Activated T-cell treated with anti-CD3 and anti-CD28 coated beads, Interleukin-2, amount 50 U/mL, for 48 hours (primary cell): ENCODE measurements at regions not wholly inside any gene's neighbourhood (a gene's known extent, or its start where the extent isn't known, plus 50 kb on each side); places are given as distances from the start of the nearest gene placed in this dataset.
"Not testable (repeated sequence)": the region's sequence is repeated elsewhere in the genome, so short reads cannot be mapped to it uniquely, and the experiment has no call there.

Experiments
- DNase-seq, 2 experiments: peaks; one replicate each; pipeline ENCODE4 v3.0.0-alpha.2; 2020

GRCh38 chr11:69220561-69221051 lies 64.9 kb downstream of the SMIM38 start:
- no peak for DNase-seq

GRCh38 chr11:69221086-69221485 lies 65.4 kb downstream of the SMIM38 start:
- DNase-seq: no peak

- not testable (repeated sequence) for DNase-seq
Measured at GRCh38 chr11:69221636-69222035, 65.9 kb downstream of the SMIM38 start.

GRCh38 chr11:69227271-69227670 lies 66.7 kb upstream of the MYEOV start:
- DNase-seq: no peak

- DNase-seq: no peak
Measured at GRCh38 chr11:69229511-69229910, 64.4 kb upstream of the MYEOV start.

- DNase-seq: no peak
Measured at GRCh38 chr11:69230856-69231425, 63.0 kb upstream of the MYEOV start.

- no peak for DNase-seq
Measured at GRCh38 chr11:69231466-69232018, 62.4 kb upstream of the MYEOV start.

GRCh38 chr11:69232821-69233743 lies 60.9 kb upstream of the MYEOV start:
- no peak for DNase-seq

GRCh38 chr11:69233744-69234570 lies 60.0 kb upstream of the MYEOV start:
- DNase-seq: no peak

- DNase-seq: no peak
Measured at GRCh38 chr11:69234740-69235710, 58.9 kb upstream of the MYEOV start.

- peak; percentile 45 to 48 for DNase-seq
Measured at GRCh38 chr11:69238573-69239351, 55.2 kb upstream of the MYEOV start.

GRCh38 chr11:69239641-69240040 lies 54.3 kb upstream of the MYEOV start:
- DNase-seq: no peak

- DNase-seq: peak; percentile 29 to 30
Measured at GRCh38 chr11:69240332-69241074, 53.5 kb upstream of the MYEOV start.

- no peak for DNase-seq
Measured at GRCh38 chr11:69241075-69241740, 52.7 kb upstream of the MYEOV start.

- DNase-seq: no peak
Measured at GRCh38 chr11:69241844-69242243, 52.1 kb upstream of the MYEOV start.

GRCh38 chr11:69242266-69242920 lies 51.6 kb upstream of the MYEOV start:
- no peak for DNase-seq

GRCh38 chr11:69243496-69244200 lies 50.3 kb upstream of the MYEOV start:
- no peak for DNase-seq
